Fibroblast of peridontal ligament (primary cell): ENCODE measurements at regions not wholly inside any gene's neighbourhood (a gene's known extent, or its start where the extent isn't known, plus 50 kb on each side); places are given as distances from the start of the nearest gene placed in this dataset.

ENCODE experiments used
- DNase-seq: peaks from one replicate; pipeline ENCODE4 v3.0.0-alpha.2; 2010; ENCODE audit errors: extremely low read depth

GRCh38 chr2:78439122-78439521 lies 586.4 kb upstream of the REG3G start:
- DNase-seq = no peak

- DNase-seq = no peak
Measured at GRCh38 chr2:78455586-78455985, 569.9 kb upstream of the REG3G start.

- DNase-seq = no peak
Measured at GRCh38 chr2:78457269-78457668, 568.2 kb upstream of the REG3G start.

- DNase-seq = no peak
Measured at GRCh38 chr2:78465707-78466106, 559.8 kb upstream of the REG3G start.

- DNase-seq = no peak
Measured at GRCh38 chr2:78476619-78477229, 548.8 kb upstream of the REG3G start.

GRCh38 chr2:78486565-78486964 lies 538.9 kb upstream of the REG3G start:
- no peak for DNase-seq

GRCh38 chr2:78498125-78498524 lies 527.4 kb upstream of the REG3G start:
- no peak for DNase-seq

- no peak for DNase-seq
Measured at GRCh38 chr2:78506301-78506700, 519.2 kb upstream of the REG3G start.

GRCh38 chr2:78521938-78522337 lies 503.6 kb upstream of the REG3G start:
- DNase-seq = no peak

GRCh38 chr2:78532762-78533379 lies 492.6 kb upstream of the REG3G start:
- DNase-seq = no peak

- no peak for DNase-seq
Measured at GRCh38 chr2:78535395-78535794, 490.1 kb upstream of the REG3G start.

GRCh38 chr2:78538322-78538721 lies 487.2 kb upstream of the REG3G start:
- no peak for DNase-seq

- no peak for DNase-seq
Measured at GRCh38 chr2:78540255-78540654, 485.2 kb upstream of the REG3G start.

- DNase-seq = no peak
Measured at GRCh38 chr2:78541088-78541450, 484.4 kb upstream of the REG3G start.

- DNase-seq = no peak
Measured at GRCh38 chr2:78541451-78542267, 483.8 kb upstream of the REG3G start.

- no peak for DNase-seq
Measured at GRCh38 chr2:78546843-78547242, 478.7 kb upstream of the REG3G start.

- DNase-seq = no peak
Measured at GRCh38 chr2:78549766-78550165, 475.7 kb upstream of the REG3G start.

GRCh38 chr2:78553866-78554647 lies 471.4 kb upstream of the REG3G start:
- no peak for DNase-seq

- DNase-seq = no peak
Measured at GRCh38 chr2:78561876-78562275, 463.6 kb upstream of the REG3G start.

GRCh38 chr2:78564666-78565065 lies 460.8 kb upstream of the REG3G start:
- DNase-seq = no peak

GRCh38 chr2:78568782-78569373 lies 456.6 kb upstream of the REG3G start:
- DNase-seq = no peak

- no peak for DNase-seq
Measured at GRCh38 chr2:78576409-78576808, 449.1 kb upstream of the REG3G start.
